ENCODE measurements at regions not wholly inside any gene's neighbourhood (a gene's known extent, or its start where the extent isn't known, plus 50 kb on each side); places are given as distances from the start of the nearest gene placed in this dataset.
"Not testable (repeated sequence)": the region's sequence is repeated elsewhere in the genome, so short reads cannot be mapped to it uniquely, and the experiment has no call there.

DNA sequence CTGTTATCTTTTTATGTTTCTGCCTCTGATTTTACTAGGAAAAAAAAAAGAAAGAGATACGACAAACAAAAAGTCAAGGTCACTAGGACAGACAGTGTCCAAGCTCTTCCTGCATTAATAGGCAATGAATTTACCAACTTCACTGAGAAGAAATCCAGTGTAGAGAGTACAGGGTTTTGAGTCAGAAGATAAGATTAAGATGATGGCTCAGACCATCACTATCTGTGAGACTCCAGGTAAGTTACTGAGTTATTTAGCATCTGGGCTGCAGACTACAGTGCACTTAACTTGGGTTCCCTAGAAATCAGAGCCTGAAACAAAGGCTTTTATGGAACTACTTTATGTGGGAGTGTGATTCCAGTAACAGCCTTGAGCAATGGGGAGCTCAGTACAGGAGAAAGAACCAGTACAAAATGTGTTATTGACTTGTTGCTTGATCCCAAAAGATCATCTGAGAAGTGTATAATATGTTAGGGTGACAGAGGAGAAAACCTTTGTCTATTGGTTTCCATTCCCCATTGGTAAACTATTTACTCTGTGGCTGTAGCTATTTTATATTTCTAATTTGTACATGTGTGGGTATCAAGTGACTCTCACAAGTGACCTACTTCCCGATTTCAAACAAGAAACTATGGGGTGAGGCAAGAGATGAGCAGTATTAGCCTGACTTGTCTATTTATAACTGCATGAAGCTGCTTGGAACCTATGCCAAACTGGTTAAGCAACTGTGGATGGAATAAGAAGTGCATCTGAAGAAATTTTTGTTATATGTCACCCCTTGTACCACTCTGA lies 395.8 kb downstream of the RAB38 start:
- H3K4me3 ChIP-seq (ENCODE audit: low read depth, low read length): no peak overlapping the region
- TF ChIP-seq, protein P1, sequence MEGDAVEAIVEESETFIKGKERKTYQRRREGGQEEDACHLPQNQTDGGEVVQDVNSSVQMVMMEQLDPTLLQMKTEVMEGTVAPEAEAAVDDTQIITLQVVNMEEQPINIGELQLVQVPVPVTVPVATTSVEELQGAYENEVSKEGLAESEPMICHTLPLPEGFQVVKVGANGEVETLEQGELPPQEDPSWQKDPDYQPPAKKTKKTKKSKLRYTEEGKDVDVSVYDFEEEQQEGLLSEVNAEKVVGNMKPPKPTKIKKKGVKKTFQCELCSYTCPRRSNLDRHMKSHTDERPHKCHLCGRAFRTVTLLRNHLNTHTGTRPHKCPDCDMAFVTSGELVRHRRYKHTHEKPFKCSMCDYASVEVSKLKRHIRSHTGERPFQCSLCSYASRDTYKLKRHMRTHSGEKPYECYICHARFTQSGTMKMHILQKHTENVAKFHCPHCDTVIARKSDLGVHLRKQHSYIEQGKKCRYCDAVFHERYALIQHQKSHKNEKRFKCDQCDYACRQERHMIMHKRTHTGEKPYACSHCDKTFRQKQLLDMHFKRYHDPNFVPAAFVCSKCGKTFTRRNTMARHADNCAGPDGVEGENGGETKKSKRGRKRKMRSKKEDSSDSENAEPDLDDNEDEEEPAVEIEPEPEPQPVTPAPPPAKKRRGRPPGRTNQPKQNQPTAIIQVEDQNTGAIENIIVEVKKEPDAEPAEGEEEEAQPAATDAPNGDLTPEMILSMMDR (IDR thresholded peaks at IDR 0.05; ENCODE audit: low read depth, low read length): no peak

DNA sequence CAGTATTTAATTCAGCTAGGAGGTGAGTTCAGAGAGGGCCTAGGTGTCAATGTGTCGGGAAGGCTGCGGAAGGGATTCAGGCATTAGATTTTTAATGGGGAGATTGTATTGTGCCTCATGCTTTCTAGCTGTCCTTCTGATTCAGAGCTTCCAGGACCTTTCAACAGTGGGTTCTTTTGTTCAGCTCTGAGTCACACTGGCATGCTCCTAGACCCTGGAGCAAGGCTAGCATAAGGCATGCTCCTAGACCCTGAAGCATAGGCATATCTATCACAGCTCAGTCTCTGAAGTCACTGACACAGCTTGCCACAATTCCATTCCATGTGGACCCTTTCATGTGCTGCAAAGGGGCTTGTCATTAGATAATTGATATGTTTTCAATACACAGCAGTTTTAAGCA lies 396.9 kb downstream of the RAB38 start:
- H3K4me3 ChIP-seq (ENCODE audit: low read depth, low read length): no peak overlapping the region
- TF ChIP-seq, protein P1 (IDR thresholded peaks at IDR 0.05; ENCODE audit: low read depth, low read length): no peak

DNA sequence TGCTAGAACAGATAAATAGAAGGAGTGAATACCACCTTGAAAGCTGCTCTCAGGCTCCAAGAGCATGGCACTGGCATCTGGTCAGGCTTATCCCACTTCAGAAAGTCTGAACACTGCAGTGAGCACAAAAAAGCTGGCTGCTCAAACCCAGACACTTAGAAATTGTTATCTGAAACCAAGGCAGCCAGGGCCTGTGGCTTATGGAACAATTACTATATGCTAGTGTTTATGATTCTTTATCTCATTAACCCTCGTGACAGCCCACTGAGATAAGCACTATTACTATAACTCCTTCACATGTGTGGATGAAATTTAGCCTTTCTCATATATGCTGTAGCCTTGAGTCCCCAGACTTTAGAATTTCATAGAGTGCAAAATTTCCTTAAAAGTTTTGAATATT lies 400.2 kb downstream of the RAB38 start:
- TF ChIP-seq, protein P1 (IDR thresholded peaks at IDR 0.05; ENCODE audit: low read depth, low read length): no peak
- H3K4me3 ChIP-seq (ENCODE audit: low read depth, low read length): no peak overlapping the region

DNA sequence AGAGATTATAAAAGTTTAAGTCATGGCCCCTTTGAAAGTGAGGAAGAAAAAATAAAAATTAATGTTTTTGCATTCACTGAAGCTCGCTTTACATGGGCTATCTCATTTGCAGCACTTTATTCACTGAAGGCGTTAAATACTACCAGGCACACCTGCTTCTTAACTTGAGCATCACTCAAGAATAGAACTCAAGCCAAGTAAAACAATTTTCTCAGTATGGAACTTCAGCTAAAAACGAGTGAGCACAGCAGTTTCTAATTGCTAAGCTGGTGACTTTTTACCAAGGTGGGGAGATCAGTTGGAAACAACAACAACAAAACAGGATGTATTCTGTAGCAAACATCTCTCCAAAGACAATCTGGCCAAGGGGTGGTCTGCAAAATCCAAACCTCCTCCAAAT lies 405.6 kb downstream of the RAB38 start:
- TF ChIP-seq, protein P1 (IDR thresholded peaks at IDR 0.05; ENCODE audit: low read depth, low read length): no peak

DNA sequence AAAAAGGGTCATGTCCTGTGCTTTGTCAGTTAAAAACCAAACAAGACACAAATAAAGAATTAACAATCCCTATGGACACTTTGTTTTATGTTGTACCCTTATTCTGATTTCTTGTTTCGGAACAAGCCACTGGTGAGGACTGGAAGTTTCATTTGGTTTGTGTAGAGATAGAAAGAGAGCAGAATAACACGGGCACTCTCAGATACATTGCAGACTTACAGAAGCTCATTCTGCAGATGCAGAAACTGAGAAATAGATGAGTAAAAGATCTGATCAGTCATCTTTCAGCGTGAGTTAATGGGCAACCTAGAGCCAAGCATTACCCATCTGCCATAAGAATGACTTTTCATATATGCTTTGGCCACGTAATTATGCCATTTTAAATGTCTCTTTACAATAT lies 407.6 kb downstream of the RAB38 start:
- TF ChIP-seq, protein P1 (IDR thresholded peaks at IDR 0.05; ENCODE audit: low read depth, low read length): no peak
- no peak overlapping the region for H3K4me3 ChIP-seq (ENCODE audit: low read depth, low read length)

More for the DNA sequence above, 405.6 kb downstream of the RAB38 start:
- H3K4me3 ChIP-seq (ENCODE audit: low read depth, low read length): no peak overlapping the region

DNA sequence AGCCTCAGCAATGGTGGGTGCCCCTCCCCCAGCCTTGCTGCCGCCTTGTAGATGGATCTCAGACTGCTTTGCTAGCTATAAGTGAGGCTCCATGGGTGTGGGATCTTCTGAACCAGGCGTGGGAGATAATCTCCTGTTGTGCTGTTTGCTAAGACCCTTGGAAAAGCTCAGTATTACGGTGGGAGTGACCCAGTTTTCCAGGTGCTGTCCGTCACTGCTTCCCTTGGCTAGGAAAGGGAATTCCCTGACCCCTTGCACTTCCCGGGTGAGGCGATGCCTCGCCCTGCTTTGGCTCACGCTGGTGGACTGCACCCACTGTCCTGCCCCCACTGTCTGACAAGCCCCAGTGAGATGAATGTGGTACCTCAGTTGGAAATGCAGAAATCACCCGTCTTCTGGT lies 411.2 kb downstream of the RAB38 start:
- H3K4me3 ChIP-seq (ENCODE audit: low read depth, low read length): not testable (repeated sequence)

DNA sequence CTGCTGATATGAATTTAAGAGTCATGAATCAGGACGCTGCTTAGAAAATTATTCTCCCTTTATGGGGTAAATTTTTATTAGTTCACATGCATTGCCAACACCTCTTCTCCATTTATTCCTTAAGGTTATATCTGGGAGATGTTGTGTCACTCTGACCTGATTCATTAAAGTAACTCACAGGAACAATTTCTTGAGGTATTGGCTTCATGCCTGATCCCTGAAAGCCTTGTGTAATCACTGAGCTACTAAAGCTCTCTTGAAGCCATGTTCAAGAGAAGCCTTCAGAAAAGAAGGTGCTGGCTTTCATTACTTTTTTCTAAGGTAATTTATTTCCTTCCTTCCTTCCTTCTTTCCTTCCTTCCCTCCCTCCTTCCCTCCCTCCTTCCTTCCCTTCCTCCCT lies 420.6 kb downstream of the RAB38 start:
- TF ChIP-seq, protein P1 (IDR thresholded peaks at IDR 0.05; ENCODE audit: low read depth, low read length): no peak
- H3K4me3 ChIP-seq (ENCODE audit: low read depth, low read length): no peak overlapping the region

DNA sequence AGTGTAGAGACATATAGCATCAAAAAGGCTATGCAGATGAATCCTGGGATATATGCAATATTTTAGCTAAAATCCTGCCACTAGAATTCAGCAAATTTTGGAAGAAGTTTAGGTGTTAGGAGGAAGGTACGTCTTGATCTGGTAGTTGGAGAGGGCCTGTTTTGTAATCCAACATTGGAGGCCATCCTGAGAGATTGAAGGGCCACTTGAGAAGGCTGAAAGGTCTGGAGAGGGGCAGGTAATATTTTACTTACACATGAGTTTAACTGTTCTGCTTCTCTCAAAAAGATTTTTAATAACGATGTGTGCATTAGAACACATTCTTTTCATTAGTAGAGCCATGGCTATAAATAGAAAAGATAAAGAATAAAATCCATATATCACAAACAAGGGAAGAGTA lies 422.1 kb downstream of the RAB38 start:
- no peak overlapping the region for H3K4me3 ChIP-seq (ENCODE audit: low read depth, low read length)
- TF ChIP-seq, protein P1 (IDR thresholded peaks at IDR 0.05; ENCODE audit: low read depth, low read length): no peak
